GM12891 (cell line): ENCODE measurements at regions not wholly inside any gene's neighbourhood (a gene's known extent, or its start where the extent isn't known, plus 50 kb on each side); places are given as distances from the start of the nearest gene placed in this dataset.

Experiments used
- DNase-seq: peaks from one replicate; pipeline ENCODE4 v3.0.0; 2011; ENCODE audit warnings: low spot score; ENCODE audit not compliant: insufficient read length
- FAIRE-seq: peaks from 2 replicates; lab custom pipeline; 2011; peaks lifted over from hg19 to GRCh38; lab: Jason Lieb, UNC
- PAX5 ChIP-seq: IDR thresholded peaks from 2 replicates; pipeline ENCODE4 v1.6.1; 2011; ENCODE audit warnings: low read length, moderate library complexity, mild to moderate bottlenecking; ENCODE audit not compliant: insufficient read depth, severe bottlenecking
- POLR2A ChIP-seq: IDR thresholded peaks from 2 replicates; pipeline ENCODE4 v1.6.1; 2011; ENCODE audit warnings: low read depth, low read length, control low read depth
- POLR2AphosphoS5 ChIP-seq: IDR thresholded peaks from 2 replicates; pipeline ENCODE4 v1.6.1; 2011; ENCODE audit warnings: low read depth, low read length, control low read depth
- POU2F2 ChIP-seq: IDR thresholded peaks from 2 replicates; pipeline ENCODE4 v1.6.1; 2011; ENCODE audit warnings: low read depth, mild to moderate bottlenecking, control low read depth, low read length, moderate library complexity
- SPI1 ChIP-seq: IDR thresholded peaks from 2 replicates; pipeline ENCODE4 v1.6.1; 2011; ENCODE audit warnings: low read depth, low read length, control low read depth
- TAF1 ChIP-seq: IDR thresholded peaks from 2 replicates; pipeline ENCODE4 v1.6.1; 2011; ENCODE audit warnings: low read depth, low read length, control low read depth

GRCh38 chr7:22962775-22963350 is 51.1 kb downstream of the HYCC1 start:
- DNase-seq (no peak), FAIRE-seq (no peak)
- TF ChIP-seq SPI1 (no peak), POLR2A (no peak), PAX5 (no peak), POU2F2 (no peak), TAF1 (no peak), POLR2AphosphoS5 (no peak)

DNA sequence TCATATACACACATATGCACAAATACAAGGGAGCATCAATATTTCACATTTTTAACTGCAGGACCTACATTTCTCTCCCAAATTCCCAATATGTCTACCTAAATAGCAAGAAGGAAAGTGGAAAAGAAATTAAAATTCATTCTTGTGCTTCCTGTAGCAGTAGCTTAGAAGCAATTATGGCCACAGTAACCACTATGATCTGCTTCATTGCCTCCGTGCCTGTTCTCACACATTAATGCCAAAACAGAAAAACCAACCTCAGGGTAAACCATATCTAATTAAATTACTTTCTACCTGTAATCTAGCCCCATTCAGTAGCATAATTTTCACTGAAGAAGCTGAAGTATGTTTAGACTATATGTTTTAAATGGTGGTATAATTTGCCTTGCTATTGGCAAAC is 55.2 kb downstream of the HYCC1 start:
- FAIRE-seq (peak; percentile 85), DNase-seq (no peak)
- TF ChIP-seq POLR2AphosphoS5, result no peak
- no peak for TF ChIP-seq POU2F2
- TF ChIP-seq POLR2A, result no peak
- no peak for TF ChIP-seq PAX5
- no peak for TF ChIP-seq SPI1
- no peak for TF ChIP-seq TAF1

DNA sequence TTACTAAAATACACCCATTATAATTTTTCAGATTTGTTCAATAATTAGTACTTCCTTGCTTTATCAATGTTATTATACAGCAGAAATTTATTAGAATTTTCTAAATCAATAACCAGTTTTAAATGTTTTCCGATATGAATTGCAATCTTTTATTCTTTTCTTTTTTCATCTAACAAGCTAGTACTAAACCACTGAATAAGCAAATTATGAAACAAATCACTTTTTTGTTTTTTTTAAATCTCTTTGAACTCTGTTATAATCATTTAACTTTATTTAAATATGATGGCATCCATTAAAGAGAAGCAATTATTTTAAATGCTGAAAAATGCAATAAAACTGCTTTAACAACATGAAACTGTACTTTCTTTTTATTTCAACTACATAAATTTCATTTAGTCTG is 59.7 kb downstream of the HYCC1 start:
- no peak for DNase-seq
- FAIRE-seq, result no peak
- TF ChIP-seq PAX5, result no peak
- TF ChIP-seq POLR2A, result no peak
- TF ChIP-seq POU2F2, result no peak
- no peak for TF ChIP-seq POLR2AphosphoS5
- no peak for TF ChIP-seq TAF1
- no peak for TF ChIP-seq SPI1

DNA sequence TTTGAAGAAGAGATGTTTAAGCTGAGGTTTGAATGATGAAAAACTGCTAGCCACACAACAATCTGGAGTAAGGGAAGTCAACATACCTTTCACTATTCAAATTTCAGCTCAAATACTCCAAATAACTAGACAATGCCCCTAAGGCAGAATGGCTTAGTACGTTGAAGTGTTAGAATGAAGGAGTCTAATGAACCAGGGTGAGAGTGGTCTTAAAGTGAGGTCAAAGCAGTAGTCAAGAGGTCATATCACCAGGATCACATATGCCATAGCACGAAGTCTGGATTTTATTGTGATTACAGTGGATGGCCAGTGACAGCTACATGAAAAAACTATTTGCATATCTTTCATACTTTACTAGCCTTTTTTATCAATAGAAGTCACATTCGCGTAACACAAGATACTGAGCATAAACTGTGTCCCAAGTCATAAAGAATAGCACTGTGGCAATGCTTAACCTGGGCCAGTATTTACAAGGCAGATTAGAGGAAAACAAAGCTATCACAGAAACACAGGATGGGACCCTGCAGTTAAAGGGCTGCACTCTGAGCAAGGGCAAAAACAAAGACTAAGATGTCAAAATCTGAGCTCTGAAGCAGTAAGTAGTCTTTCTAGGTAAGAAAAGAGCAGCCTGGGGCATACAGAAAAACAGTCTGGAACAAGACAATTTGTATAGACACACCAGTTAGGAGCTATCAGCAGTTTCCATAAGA is 61.5 kb downstream of the HYCC1 start:
- FAIRE-seq (peak; percentile 20), DNase-seq (no peak)
- TF ChIP-seq SPI1 (no peak), PAX5 (no peak), POLR2A (no peak), POLR2AphosphoS5 (no peak), TAF1 (no peak), POU2F2 (no peak)

DNA sequence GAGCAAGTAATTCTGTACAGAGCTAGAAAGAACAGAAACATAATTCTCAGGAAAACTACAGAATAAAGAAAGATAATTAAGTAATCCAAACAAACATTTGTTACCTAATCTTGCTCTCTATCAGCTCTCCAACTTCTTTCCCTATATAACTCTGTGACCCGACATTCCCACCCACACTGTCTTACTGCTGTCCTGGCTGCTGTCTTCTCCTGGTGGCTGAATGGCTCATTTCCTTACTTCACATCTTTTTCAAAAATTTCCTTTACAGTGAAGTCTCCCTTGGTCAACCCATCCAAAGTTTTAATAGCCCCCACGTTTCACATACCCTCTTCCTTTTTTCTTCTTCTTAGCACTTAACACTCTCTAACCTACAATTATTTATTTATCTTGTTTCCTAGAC is 64.0 kb downstream of the HYCC1 start:
- no peak for FAIRE-seq
- no peak for DNase-seq
- TF ChIP-seq PAX5 (no peak), TAF1 (no peak), SPI1 (no peak), POLR2A (no peak), POLR2AphosphoS5 (no peak), POU2F2 (no peak)

- TF ChIP-seq POLR2AphosphoS5 (no peak), POU2F2 (no peak), SPI1 (no peak), TAF1 (no peak), POLR2A (no peak), PAX5 (no peak)
- DNase-seq, result no peak
- FAIRE-seq, result no peak
Observed at GRCh38 chr7:22949221-22949620, 64.7 kb downstream of the HYCC1 start.

DNA sequence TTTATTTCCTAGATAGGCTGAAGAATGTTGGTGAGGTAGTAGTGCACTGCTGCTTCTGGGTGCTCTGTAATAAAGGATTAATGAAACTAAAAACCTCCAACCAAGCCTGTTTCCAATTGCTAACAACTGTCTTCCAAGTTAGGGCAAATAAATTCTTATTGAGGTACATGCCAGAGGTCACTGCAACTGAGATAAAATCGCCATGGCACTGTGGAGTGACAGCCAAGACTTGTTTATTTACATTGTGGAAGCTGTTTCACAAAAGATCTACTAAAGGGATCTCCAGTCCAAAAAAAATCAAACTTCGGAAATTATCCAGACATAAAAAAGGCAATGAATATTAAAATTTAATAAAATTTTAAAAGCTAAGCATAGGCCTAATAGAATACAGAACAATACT is 65.2 kb downstream of the HYCC1 start:
- no peak for FAIRE-seq
- no peak for DNase-seq
- no peak for TF ChIP-seq PAX5
- no peak for TF ChIP-seq POLR2AphosphoS5
- no peak for TF ChIP-seq TAF1
- no peak for TF ChIP-seq POU2F2
- no peak for TF ChIP-seq SPI1
- no peak for TF ChIP-seq POLR2A

DNA sequence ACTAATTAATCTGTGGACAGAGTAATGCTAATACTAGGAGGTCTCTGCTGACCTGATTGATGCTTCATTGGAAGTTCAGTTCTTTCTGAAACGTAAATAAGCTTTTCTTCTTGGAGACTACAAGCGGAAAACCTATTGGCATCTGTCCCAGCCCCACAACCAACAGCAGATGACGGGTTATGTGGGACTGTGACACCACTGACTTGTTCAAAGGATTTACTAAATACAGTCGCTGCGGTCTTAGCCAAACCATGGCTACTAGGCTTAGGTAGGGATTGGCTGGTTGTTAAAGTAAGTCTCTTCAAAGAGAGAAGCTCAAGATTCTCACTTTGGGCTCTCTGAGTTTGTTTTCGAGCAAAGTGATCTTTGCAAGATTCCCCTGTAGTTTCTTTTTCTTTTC is 68.3 kb downstream of the HYCC1 start:
- TF ChIP-seq POLR2AphosphoS5 (no peak), POU2F2 (no peak), TAF1 (no peak), SPI1 (no peak)
- DNase-seq (no peak), FAIRE-seq (no peak)

GRCh38 chr7:22944510-22944909 is 69.4 kb downstream of the HYCC1 start:
- TF ChIP-seq POLR2AphosphoS5 (no peak), TAF1 (no peak)
- no peak for FAIRE-seq
- DNase-seq, result no peak

- no peak for DNase-seq
- FAIRE-seq, result no peak
- TF ChIP-seq SPI1 (no peak), TAF1 (no peak), PAX5 (no peak), POLR2A (no peak), POLR2AphosphoS5 (no peak), POU2F2 (no peak)
Observed at GRCh38 chr7:22944022-22944421, 69.9 kb downstream of the HYCC1 start.
